ENCODE measurements at regions not wholly inside any gene's neighbourhood (a gene's known extent, or its start where the extent isn't known, plus 50 kb on each side); places are given as distances from the start of the nearest gene placed in this dataset.

- TF ChIP-seq CTCF (conservative IDR thresholded peaks at IDR 0.05; ENCODE audit: low read depth, low read length), result no peak
- no peak for TF ChIP-seq EZH2phosphoT487 (IDR thresholded peaks at IDR 0.05; ENCODE audit: borderline replicate concordance, low read length)
- no peak for TF ChIP-seq EZH2 (IDR thresholded peaks at IDR 0.05; ENCODE audit: low read length, unreplicated experiment)
Observed at GRCh38 chr1:213738658-213739057, 249.1 kb upstream of the PROX1 start.

Data from PC-3 (cell line).